HEK293 (cell line): ENCODE measurements at regions not wholly inside any gene's neighbourhood (a gene's known extent, or its start where the extent isn't known, plus 50 kb on each side); places are given as distances from the start of the nearest gene placed in this dataset.
"Not testable (repeated sequence)": the region's sequence is repeated elsewhere in the genome, so short reads cannot be mapped to it uniquely, and the experiment has no call there.

Experiments used
- CTCF ChIA-PET: fragments of 350-600 bp; formaldehyde crosslinking; extraction: SDS; loops from one replicate; lab custom pipeline; 2021; ENCODE audit warnings: antibody characterized with exemption; lab: Yijun Ruan, JAX
- POLR2A ChIA-PET: fragments of 300-600 bp; formaldehyde crosslinking; extraction: SDS; loops from one replicate; lab custom pipeline; 2020; ENCODE audit warnings: antibody characterized with exemption, inconsistent platforms; lab: Yijun Ruan, JAX
- H3K27ac ChIP-seq: fragments of 200-500 bp; sonication (Bioruptor generic); 2 replicates; pipeline ENCODE4 v1.5.1; 2014; ENCODE audit warnings: low read depth, low read length, control low read depth, inconsistent platforms; ENCODE audit errors: extremely low read depth
- H3K36me3 ChIP-seq, 2 experiments: fragments of 200-500 bp in 1 of 2; sonication (Bioruptor generic) in 1 of 2; 1 replicate in 1 of 2; 2 replicates in 1 of 2; pipeline ENCODE4 v1.5.1; 2014 to 2017; ENCODE audit warnings: inconsistent platforms in 2 of 2, low read length in 2 of 2; ENCODE audit not compliant: control insufficient read depth in 2 of 2, insufficient read depth in 1 of 2
- H3K4me1 ChIP-seq: fragments of 200-500 bp; sonication (Bioruptor generic); 2 replicates; pipeline ENCODE4 v1.5.1; 2014; ENCODE audit warnings: mild to moderate bottlenecking, low read length, inconsistent platforms; ENCODE audit not compliant: control insufficient read depth, insufficient read depth
- H3K4me3 ChIP-seq: 2 replicates; pipeline ENCODE4 v1.5.1; 2011; ENCODE audit warnings: low read depth, mild to moderate bottlenecking, control low read depth, low read length, moderate library complexity
- H3K9me3 ChIP-seq: fragments of 200-500 bp; sonication (Bioruptor generic); 2 replicates; pipeline ENCODE4 v1.5.1; 2014; ENCODE audit warnings: low read depth, low read length, inconsistent platforms; ENCODE audit not compliant: control insufficient read depth, insufficient read depth
- GLIS1 ChIP-seq: fragments of 450-650 bp; formaldehyde crosslinking; IDR thresholded peaks from 2 replicates; pipeline ENCODE4 v1.5.1; 2016; ENCODE audit warnings: missing biosample characterization, missing genetic modification characterization
- MZF1 ChIP-seq: fragments of 450-650 bp; formaldehyde crosslinking; IDR thresholded peaks from 2 replicates; pipeline ENCODE4 v1.5.1; 2017; ENCODE audit warnings: missing biosample characterization, missing genetic modification characterization, borderline replicate concordance
- TCF7L2 ChIP-seq: IDR thresholded peaks from 2 replicates; pipeline ENCODE4 v1.6.1; 2011; ENCODE audit warnings: low read depth, mild to moderate bottlenecking, inconsistent platforms, low read length, moderate library complexity, borderline replicate concordance
- ZNF146 ChIP-seq: fragments of 450-650 bp; formaldehyde crosslinking; IDR thresholded peaks from 2 replicates; pipeline ENCODE4 v1.5.1; 2016; ENCODE audit warnings: missing biosample characterization, missing genetic modification characterization
- ZNF157 ChIP-seq: fragments of 450-650 bp; formaldehyde crosslinking; IDR thresholded peaks from 2 replicates; pipeline ENCODE4 v1.5.1; 2016; ENCODE audit warnings: missing biosample characterization, missing genetic modification characterization
- ZNF211 ChIP-seq: fragments of 450-650 bp; formaldehyde crosslinking; IDR thresholded peaks from 2 replicates; pipeline ENCODE4 v1.5.1; 2016; ENCODE audit warnings: low read depth, missing biosample characterization, missing genetic modification characterization
- ZNF335 ChIP-seq: fragments of 450-650 bp; formaldehyde crosslinking; conservative IDR thresholded peaks from 2 replicates; pipeline ENCODE4 v1.5.1; 2016; ENCODE audit warnings: missing biosample characterization, missing genetic modification characterization
- ZNF362 ChIP-seq: fragments of 450-650 bp; formaldehyde crosslinking; IDR thresholded peaks from 2 replicates; pipeline ENCODE4 v1.5.1; 2016; ENCODE audit warnings: missing biosample characterization, missing genetic modification characterization
- ZNF529 ChIP-seq: fragments of 450-650 bp; formaldehyde crosslinking; IDR thresholded peaks from 2 replicates; pipeline ENCODE4 v1.5.1; 2017; ENCODE audit warnings: missing genetic modification characterization, missing biosample characterization; ENCODE audit not compliant: insufficient replicate concordance
- ZNF544 ChIP-seq: fragments of 450-650 bp; formaldehyde crosslinking; IDR thresholded peaks from 2 replicates; pipeline ENCODE4 v1.5.0; 2017; ENCODE audit warnings: missing biosample characterization, missing genetic modification characterization
- ZNF560 ChIP-seq: fragments of 450-650 bp; formaldehyde crosslinking; IDR thresholded peaks from 2 replicates; pipeline ENCODE4 v1.5.1; 2017; ENCODE audit warnings: missing biosample characterization, missing genetic modification characterization, borderline replicate concordance
- ZNF580 ChIP-seq: fragments of 450-650 bp; formaldehyde crosslinking; IDR thresholded peaks from 2 replicates; pipeline ENCODE4 v1.5.1; 2016; ENCODE audit warnings: missing biosample characterization, missing genetic modification characterization
- ZNF600 ChIP-seq: fragments of 450-650 bp; formaldehyde crosslinking; IDR thresholded peaks from 2 replicates; pipeline ENCODE4 v1.5.1; 2016; ENCODE audit warnings: missing biosample characterization, missing genetic modification characterization
- ZNF639 ChIP-seq: fragments of 450-650 bp; formaldehyde crosslinking; IDR thresholded peaks from 2 replicates; pipeline ENCODE4 v1.5.1; 2016; ENCODE audit warnings: missing biosample characterization, missing genetic modification characterization
- ZNF776 ChIP-seq: fragments of 450-650 bp; formaldehyde crosslinking; IDR thresholded peaks from 2 replicates; pipeline ENCODE4 v1.5.0; 2017; ENCODE audit warnings: missing biosample characterization, missing genetic modification characterization, borderline replicate concordance
- ZNF837 ChIP-seq: fragments of 450-650 bp; formaldehyde crosslinking; IDR thresholded peaks from 2 replicates; pipeline ENCODE4 v1.5.1; 2016; ENCODE audit warnings: missing biosample characterization, missing genetic modification characterization
- ZSCAN30 ChIP-seq: fragments of 450-650 bp; IDR thresholded peaks from 2 replicates; pipeline ENCODE4 v1.5.1; 2018; ENCODE audit warnings: missing biosample characterization, mild to moderate bottlenecking, missing genetic modification characterization, moderate library complexity
- TF ChIP-seq, protein P1 (sequence below): fragments of 450-650 bp; formaldehyde crosslinking; IDR thresholded peaks from 2 replicates; pipeline ENCODE4 v1.5.1; 2016; ENCODE audit warnings: missing biosample characterization, missing genetic modification characterization, low read depth
- TF ChIP-seq, protein P2 (sequence below): fragments of 450-650 bp; formaldehyde crosslinking; IDR thresholded peaks from 2 replicates; pipeline ENCODE4 v1.5.1; 2016; ENCODE audit warnings: missing biosample characterization, missing genetic modification characterization

GRCh38 chr11:123338266-123338800 is 91.7 kb upstream of the GRAMD1B start:
- ChIA-PET CTCF (interaction anchor here (1.2 to 1.5 kb wide), 2 partner anchors 68 to 77 kb away, joined by 3 to 5 read pairs; no protein-coding TSS in a partner anchor), POLR2A (interaction anchor here (0.8 kb wide), 1 partner anchor 10 kb away, joined by 3 read pairs; no protein-coding TSS in a partner anchor)
- no peak overlapping the region for H3K4me3 ChIP-seq
- no peaks in the 10 kb centered on the region for H3K36me3 ChIP-seq
- no peak overlapping the region for H3K27ac ChIP-seq
- TF ChIP-seq ZNF776 (tag by site-specific recombination): no peak
- no peak for TF ChIP-seq GLIS1
- TF ChIP-seq ZNF600 (tag by site-specific recombination): no peak
- TF ChIP-seq ZNF211: no peak
- TF ChIP-seq ZNF529 (tag by site-specific recombination): no peak
- no peaks in the 10 kb centered on the region for H3K4me1 ChIP-seq
- no peaks in the 10 kb centered on the region for H3K9me3 ChIP-seq

GRCh38 chr11:123334925-123335324 is 95.1 kb upstream of the GRAMD1B start:
- CTCF ChIA-PET: interaction anchor here (0.8 kb wide), 1 partner anchor 73 kb away, joined by 4 read pairs; no protein-coding TSS in a partner anchor
- Histone ChIP-seq H3K9me3 (no peaks in the 10 kb centered on the region), H3K36me3 (no peaks in the 10 kb centered on the region), H3K4me1 (0 out of 2 replicates have a peak, but pooled peaks cover 3% of the 10 kb centered on the region), H3K4me3 (no peak overlapping the region), H3K27ac (no peak overlapping the region)
- POLR2A ChIA-PET: no interaction called here
- TF ChIP-seq ZNF639: no peak
- peak; percentile 91 for TF ChIP-seq ZNF544 (tag by site-specific recombination)

DNA sequence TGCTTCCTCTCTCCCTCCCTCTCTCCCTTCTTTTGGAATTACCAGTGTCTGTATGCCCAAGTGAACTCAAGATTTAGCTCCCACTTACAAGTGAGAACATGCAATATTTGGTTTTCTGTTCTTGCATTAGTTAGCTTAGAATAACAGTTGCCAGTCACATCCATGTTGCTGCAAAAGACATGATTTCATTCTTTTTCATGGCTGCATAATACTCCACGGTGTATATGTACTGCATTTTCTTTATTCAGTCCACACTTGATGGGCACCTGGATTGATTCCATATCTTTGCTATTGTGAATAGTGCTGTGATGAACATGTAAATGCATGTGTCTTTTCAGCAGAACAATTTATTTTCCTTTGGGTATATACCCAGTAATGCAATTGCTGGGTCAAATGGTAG is 97.5 kb upstream of the GRAMD1B start:
- H3K9me3 ChIP-seq, H3K4me3 ChIP-seq, POLR2A ChIA-PET, H3K36me3 ChIP-seq, CTCF ChIA-PET, H3K4me1 ChIP-seq, H3K27ac ChIP-seq: not testable (repeated sequence)
- 0 out of 2 replicates have a peak, but pooled peaks have one; percentile 37 for TF ChIP-seq ZNF580 (tag by site-specific recombination)
- TF ChIP-seq ZNF146 (tag by site-specific recombination): peak; percentile 91

- ChIA-PET CTCF (no interaction called here), POLR2A (no interaction called here)
These were observed 99.1 kb upstream of the GRAMD1B start for GRCh38 chr11:123330948-123331347.

DNA sequence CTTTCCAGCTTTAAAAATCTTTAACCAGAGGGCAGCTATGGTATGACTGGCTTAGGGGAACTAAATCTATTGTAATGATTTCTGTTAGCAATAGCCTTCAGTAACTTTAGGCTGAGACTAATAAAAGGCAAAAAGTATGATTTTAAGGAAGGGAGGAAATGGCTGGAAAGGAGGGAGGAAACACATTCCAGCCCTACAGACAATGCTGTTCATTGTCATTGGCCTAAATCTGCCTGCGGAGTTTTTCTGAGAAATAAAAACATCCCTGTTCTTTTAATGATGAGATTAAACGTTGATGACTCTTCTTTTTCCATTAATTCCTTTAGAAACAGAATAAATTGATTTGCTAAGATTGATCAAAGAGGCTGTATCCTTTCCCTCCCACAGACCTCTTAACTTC is 99.6 kb upstream of the GRAMD1B start:
- Histone ChIP-seq H3K9me3 (no peaks in the 10 kb centered on the region), H3K27ac (no peak overlapping the region), H3K4me1 (peaks cover 3% of the 10 kb centered on the region; the same call in 1 of the 2 replicates), H3K4me3 (no peak overlapping the region), H3K36me3 (no peaks in the 10 kb centered on the region)
- ChIA-PET POLR2A (no interaction called here), CTCF (no interaction called here)
- TF ChIP-seq ZNF837 (tag by site-specific recombination) (no peak), ZNF560 (tag by site-specific recombination) (no peak), ZNF362 (tag by site-specific recombination) (no peak), TCF7L2 (no peak), ZNF335 (tag by site-specific recombination) (no peak), MZF1 (tag by site-specific recombination) (no peak), ZNF157 (tag by site-specific recombination) (no peak)
- TF ChIP-seq, protein P1, sequence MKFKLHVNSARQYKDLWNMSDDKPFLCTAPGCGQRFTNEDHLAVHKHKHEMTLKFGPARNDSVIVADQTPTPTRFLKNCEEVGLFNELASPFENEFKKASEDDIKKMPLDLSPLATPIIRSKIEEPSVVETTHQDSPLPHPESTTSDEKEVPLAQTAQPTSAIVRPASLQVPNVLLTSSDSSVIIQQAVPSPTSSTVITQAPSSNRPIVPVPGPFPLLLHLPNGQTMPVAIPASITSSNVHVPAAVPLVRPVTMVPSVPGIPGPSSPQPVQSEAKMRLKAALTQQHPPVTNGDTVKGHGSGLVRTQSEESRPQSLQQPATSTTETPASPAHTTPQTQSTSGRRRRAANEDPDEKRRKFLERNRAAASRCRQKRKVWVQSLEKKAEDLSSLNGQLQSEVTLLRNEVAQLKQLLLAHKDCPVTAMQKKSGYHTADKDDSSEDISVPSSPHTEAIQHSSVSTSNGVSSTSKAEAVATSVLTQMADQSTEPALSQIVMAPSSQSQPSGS: no peak

More at GRCh38 chr11:123330948-123331347, 99.1 kb upstream of the GRAMD1B start:
- Histone ChIP-seq H3K4me1 (peaks cover 3% of the 10 kb centered on the region; the same call in 1 of the 2 replicates), H3K36me3 (no peaks in the 10 kb centered on the region), H3K9me3 (no peaks in the 10 kb centered on the region), H3K27ac (no peak overlapping the region), H3K4me3 (no peak overlapping the region)
- no peak for TF ChIP-seq ZSCAN30 (tag by site-specific recombination)
- TF ChIP-seq, protein P2, sequence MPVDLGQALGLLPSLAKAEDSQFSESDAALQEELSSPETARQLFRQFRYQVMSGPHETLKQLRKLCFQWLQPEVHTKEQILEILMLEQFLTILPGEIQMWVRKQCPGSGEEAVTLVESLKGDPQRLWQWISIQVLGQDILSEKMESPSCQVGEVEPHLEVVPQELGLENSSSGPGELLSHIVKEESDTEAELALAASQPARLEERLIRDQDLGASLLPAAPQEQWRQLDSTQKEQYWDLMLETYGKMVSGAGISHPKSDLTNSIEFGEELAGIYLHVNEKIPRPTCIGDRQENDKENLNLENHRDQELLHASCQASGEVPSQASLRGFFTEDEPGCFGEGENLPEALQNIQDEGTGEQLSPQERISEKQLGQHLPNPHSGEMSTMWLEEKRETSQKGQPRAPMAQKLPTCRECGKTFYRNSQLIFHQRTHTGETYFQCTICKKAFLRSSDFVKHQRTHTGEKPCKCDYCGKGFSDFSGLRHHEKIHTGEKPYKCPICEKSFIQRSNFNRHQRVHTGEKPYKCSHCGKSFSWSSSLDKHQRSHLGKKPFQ (tag by site-specific recombination): peak; percentile 73
